Hepatocyte (in vitro differentiated cells): ENCODE measurements at regions not wholly inside any gene's neighbourhood (a gene's known extent, or its start where the extent isn't known, plus 50 kb on each side); places are given as distances from the start of the nearest gene placed in this dataset.

ENCODE experiments used
- DNase-seq: peaks from one replicate; pipeline ENCODE4 v3.0.0-alpha.2; 2016; ENCODE audit warnings: low spot score
- H2AFZ ChIP-seq: fragments of 200-600 bp; sonication (generic); 2 replicates; pipeline ENCODE4 v1.6.0; 2016; ENCODE audit warnings: antibody characterized with exemption, mild to moderate bottlenecking
- H3K27ac ChIP-seq: fragments of 200-600 bp; sonication (generic); 2 replicates; pipeline ENCODE4 v1.5.1; 2016; ENCODE audit warnings: mild to moderate bottlenecking
- H3K27me3 ChIP-seq: fragments of 200-600 bp; sonication (generic); 2 replicates; pipeline ENCODE4 v1.6.1; 2016
- H3K36me3 ChIP-seq: fragments of 200-600 bp; sonication (generic); replicated peaks from 2 replicates; pipeline ENCODE4 v1.5.1; 2016; ENCODE audit warnings: low read depth; ENCODE audit not compliant: insufficient read depth
- H3K4me1 ChIP-seq: fragments of 200-600 bp; sonication (generic); 2 replicates; pipeline ENCODE4 v1.5.1; 2016; ENCODE audit warnings: mild to moderate bottlenecking, moderate library complexity; ENCODE audit not compliant: insufficient read depth
- H3K4me2 ChIP-seq: fragments of 200-600 bp; sonication (generic); 2 replicates; pipeline ENCODE4 v1.6.0; 2016
- H3K4me3 ChIP-seq: fragments of 200-600 bp; sonication (generic); 2 replicates; pipeline ENCODE4 v1.5.1; 2016; ENCODE audit warnings: mild to moderate bottlenecking
- H3K79me2 ChIP-seq: fragments of 200-600 bp; sonication (generic); 2 replicates; pipeline ENCODE4 v1.6.0; 2017; ENCODE audit warnings: mild to moderate bottlenecking
- H3K9me2 ChIP-seq: fragments of 200-600 bp; sonication (generic); replicated peaks from 2 replicates; pipeline ENCODE4 v1.6.0; 2017; ENCODE audit warnings: mild to moderate bottlenecking; ENCODE audit not compliant: insufficient read depth
- H3K9me3 ChIP-seq: fragments of 200-600 bp; sonication (generic); 2 replicates; pipeline ENCODE4 v1.5.1; 2016; ENCODE audit warnings: low read depth, mild to moderate bottlenecking
- H4K20me1 ChIP-seq: fragments of 200-600 bp; sonication (generic); 2 replicates; pipeline ENCODE4 v1.6.0; 2016; ENCODE audit warnings: mild to moderate bottlenecking; ENCODE audit not compliant: insufficient read depth, poor library complexity, severe bottlenecking
- CTCF ChIP-seq: fragments of 200-600 bp; sonication (generic); IDR thresholded peaks from 2 replicates; pipeline ENCODE4 v1.5.1; 2016; ENCODE audit warnings: antibody characterized with exemption, mild to moderate bottlenecking; ENCODE audit not compliant: poor library complexity
- EZH2 ChIP-seq: fragments of 200-600 bp; sonication (generic); IDR thresholded peaks from 2 replicates; pipeline ENCODE4 v1.6.1; 2016; ENCODE audit warnings: antibody characterized with exemption, mild to moderate bottlenecking, borderline replicate concordance
- EZH2phosphoT487 ChIP-seq: fragments of 200-600 bp; sonication (generic); IDR thresholded peaks from one replicate; pipeline ENCODE4 v1.6.1; 2018; ENCODE audit warnings: antibody characterized with exemption, mild to moderate bottlenecking, low read depth, moderate library complexity; ENCODE audit not compliant: unreplicated experiment, severe bottlenecking
- WGBS: methylation state at CpG from one replicate; pipeline ENCODE4 v1.1.6; 2016; ENCODE audit warnings: low lambda C conversion rate; ENCODE audit errors: missing lambda C conversion rate; 5-methylcytosine and 5-hydroxymethylcytosine counted together

- H2AFZ ChIP-seq: no peak overlapping the region
- no peaks in the 10 kb centered on the region for H3K36me3 ChIP-seq
- H3K9me2 ChIP-seq: no peaks in the 10 kb centered on the region
- no peak overlapping the region for H3K4me3 ChIP-seq
- no peak overlapping the region for H3K4me2 ChIP-seq
- H3K9me3 ChIP-seq: no peaks in the 10 kb centered on the region
- WGBS: 90% methylated on average over 3 of the region's 3 CpGs
- TF ChIP-seq EZH2phosphoT487 (no peak), EZH2 (no peak), CTCF (no peak)
- H3K79me2 ChIP-seq: no peaks in the 10 kb centered on the region
- no peaks in the 10 kb centered on the region for H4K20me1 ChIP-seq
- H3K27ac ChIP-seq: no peak overlapping the region
- no peak for DNase-seq
- H3K4me1 ChIP-seq: no peaks in the 10 kb centered on the region
- H3K27me3 ChIP-seq: no peaks in the 10 kb centered on the region
Measured at GRCh38 chr18:40058811-40059570, 1896.0 kb upstream of the PIK3C3 start.

GRCh38 chr18:40056079-40056692 is 1898.8 kb upstream of the PIK3C3 start:
- Histone ChIP-seq H3K4me2 (no peak overlapping the region), H3K36me3 (no peaks in the 10 kb centered on the region), H3K9me3 (no peaks in the 10 kb centered on the region), H3K27ac (no peak overlapping the region), H3K27me3 (no peaks in the 10 kb centered on the region), H3K79me2 (no peaks in the 10 kb centered on the region), H3K9me2 (no peaks in the 10 kb centered on the region), H3K4me3 (no peak overlapping the region), H4K20me1 (no peaks in the 10 kb centered on the region), H3K4me1 (no peaks in the 10 kb centered on the region), H2AFZ (no peak overlapping the region)
- no peak for DNase-seq
- TF ChIP-seq EZH2 (no peak), EZH2phosphoT487 (no peak), CTCF (no peak)
- WGBS: 94% methylated on average over 2 of the region's 2 CpGs

GRCh38 chr18:40055262-40055661 is 1899.8 kb upstream of the PIK3C3 start:
- Histone ChIP-seq H4K20me1 (no peaks in the 10 kb centered on the region), H3K27me3 (no peaks in the 10 kb centered on the region), H3K4me3 (no peak overlapping the region), H3K27ac (no peak overlapping the region), H2AFZ (no peak overlapping the region), H3K4me1 (no peaks in the 10 kb centered on the region), H3K36me3 (no peaks in the 10 kb centered on the region), H3K79me2 (no peaks in the 10 kb centered on the region), H3K9me3 (no peaks in the 10 kb centered on the region), H3K9me2 (no peaks in the 10 kb centered on the region), H3K4me2 (no peak overlapping the region)
- DNase-seq: no peak
- 85% methylated on average over 5 of the region's 5 CpGs for WGBS
- TF ChIP-seq EZH2phosphoT487 (no peak), CTCF (no peak)
